PC-9 (cell line): ENCODE measurements at regions not wholly inside any gene's neighbourhood (a gene's known extent, or its start where the extent isn't known, plus 50 kb on each side); places are given as distances from the start of the nearest gene placed in this dataset.

ENCODE experiments used
- CTCF ChIP-seq: fragments of 200-600 bp; sonication (generic); conservative IDR thresholded peaks from 2 replicates; pipeline ENCODE4 v1.6.1; 2017; ENCODE audit warnings: mixed run types, antibody characterized with exemption, mild to moderate bottlenecking, moderate library complexity
- EZH2 ChIP-seq: fragments of 200-600 bp; sonication (generic); IDR thresholded peaks from 2 replicates; pipeline ENCODE4 v1.8.0; 2017; ENCODE audit warnings: antibody characterized with exemption, low read depth

- TF ChIP-seq CTCF (no peak), EZH2 (no peak)
These were observed 592.0 kb upstream of the LMO3 start for GRCh38 chr12:17197971-17198370.
